Activated CD8-positive, alpha-beta memory T cell treated with anti-CD3 and anti-CD28 coated beads, Interleukin-2, amount 50 U/mL, for 24 hours (primary cell): ENCODE measurements at regions not wholly inside any gene's neighbourhood (a gene's known extent, or its start where the extent isn't known, plus 50 kb on each side); places are given as distances from the start of the nearest gene placed in this dataset.
"Not testable (repeated sequence)": the region's sequence is repeated elsewhere in the genome, so short reads cannot be mapped to it uniquely, and the experiment has no call there.

Experiments used
- DNase-seq: peaks from one replicate; pipeline ENCODE4 v3.0.0-alpha.2; 2020; ENCODE audit errors: extremely low read depth

DNA sequence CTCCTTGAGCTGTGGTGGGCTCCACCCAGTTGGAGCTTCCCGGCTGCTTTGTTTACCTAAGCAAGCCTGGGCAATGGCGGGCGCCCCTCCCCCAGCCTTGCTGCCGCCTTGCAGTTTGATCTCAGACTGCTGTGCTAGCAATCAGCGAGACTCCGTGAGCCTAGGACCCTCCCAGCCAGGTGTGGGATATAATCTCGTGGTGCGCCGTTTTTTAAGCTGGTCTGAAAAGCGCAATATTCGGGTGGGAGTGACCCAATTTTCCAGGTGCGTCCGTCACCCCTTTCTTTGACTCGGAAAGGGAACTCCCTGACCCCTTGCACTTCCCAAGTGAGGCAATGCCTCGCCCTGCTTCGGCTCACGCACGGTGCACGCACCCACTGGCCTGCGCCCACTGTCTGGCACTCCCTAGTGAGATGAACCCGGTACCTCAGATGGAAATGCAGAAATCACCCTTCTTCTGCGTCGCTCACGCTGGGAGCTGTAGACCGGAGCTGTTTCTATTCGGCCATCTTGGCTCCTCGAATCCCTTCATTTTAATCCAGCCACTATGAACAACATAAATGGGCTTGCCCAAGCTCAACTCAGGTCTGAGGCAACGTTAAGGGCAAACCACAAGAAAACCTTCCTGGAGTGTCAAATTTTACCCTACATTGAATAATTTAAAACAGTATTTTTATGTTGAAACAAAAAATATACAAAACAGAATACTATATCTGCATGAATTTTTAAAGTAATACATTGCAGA lies 112.4 kb upstream of the CCDC150 start:
- DNase-seq = not testable (repeated sequence)

DNA sequence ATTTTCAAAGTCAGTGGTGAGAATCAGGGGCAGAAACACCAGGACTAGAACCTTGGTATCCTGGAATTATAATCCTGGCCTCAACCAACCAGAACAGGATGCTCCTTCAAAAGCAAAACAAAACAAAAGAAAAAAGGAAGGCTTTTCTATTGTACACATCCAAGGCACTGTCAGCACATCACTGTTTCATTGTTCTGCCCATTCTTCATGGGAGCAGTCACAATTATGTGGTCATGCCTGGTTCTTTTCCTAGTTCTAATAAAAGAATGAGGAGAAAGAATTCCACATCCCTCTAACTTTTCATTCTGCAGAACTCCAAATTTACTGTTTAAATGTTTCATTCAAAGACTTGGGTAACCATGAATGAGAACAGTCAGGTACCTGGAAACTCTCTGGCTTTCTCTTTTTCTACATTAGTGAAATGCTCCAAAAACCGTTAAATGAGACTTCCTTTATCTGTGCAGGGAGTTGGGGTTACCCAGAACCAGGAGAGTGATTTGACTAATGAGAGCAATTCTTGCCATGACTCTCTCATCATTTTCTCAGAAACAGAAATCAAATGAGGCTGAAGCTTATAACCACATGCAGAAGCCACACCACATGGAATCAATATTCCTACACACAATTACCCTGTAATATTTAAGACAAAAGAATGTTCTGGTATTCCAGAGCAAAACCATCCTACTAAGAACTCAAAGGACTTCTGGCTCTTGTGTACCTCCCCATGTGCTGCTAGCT lies 110.9 kb upstream of the CCDC150 start:
- no peak for DNase-seq

DNA sequence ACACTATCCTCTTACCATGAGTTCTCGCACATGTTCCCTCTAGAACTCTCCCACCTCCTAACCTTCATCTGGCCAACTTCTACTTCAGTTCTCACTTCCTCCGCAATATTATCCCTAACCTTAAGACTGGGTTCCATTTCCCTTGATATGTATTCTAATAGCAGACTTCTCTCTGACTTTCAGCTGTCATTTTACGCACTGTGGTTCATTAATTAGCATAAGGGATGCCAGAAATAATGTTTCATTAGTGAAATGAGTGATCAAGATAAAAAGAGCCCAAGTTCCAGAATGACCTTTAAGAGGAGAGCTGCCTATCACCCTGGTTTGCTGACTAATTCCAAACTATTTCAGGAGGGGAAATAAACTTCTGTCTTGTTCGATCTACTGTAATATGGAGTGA lies 108.6 kb upstream of the CCDC150 start:
- no peak for DNase-seq

DNA sequence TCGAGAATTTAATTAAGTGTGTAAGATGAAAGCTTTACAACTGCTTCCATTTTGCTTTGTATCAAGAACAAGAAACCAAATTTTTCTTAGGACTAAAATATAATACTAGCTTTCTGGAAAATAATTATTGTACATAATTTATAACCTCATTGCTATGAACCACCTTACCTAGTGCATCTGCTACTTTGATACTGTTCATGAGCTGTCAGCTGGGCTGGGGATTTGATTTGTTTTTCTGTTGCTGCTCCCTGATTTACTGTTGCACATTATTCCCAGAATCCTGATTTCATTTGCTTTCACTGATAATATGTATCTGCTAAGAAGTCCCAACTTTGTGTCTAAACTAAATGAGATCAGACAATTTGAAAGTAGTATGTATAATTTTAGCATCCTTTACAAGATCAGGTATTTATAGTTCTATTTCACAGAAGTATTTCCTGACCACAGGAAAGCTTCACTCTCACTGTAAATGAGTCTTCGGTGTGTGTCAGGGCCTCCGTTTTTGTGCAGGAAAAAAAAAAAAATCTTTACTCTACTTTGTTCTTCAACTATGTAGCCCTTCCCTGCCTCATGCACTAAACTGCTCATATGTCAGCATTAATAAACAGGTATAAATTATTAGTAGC lies 105.6 kb upstream of the CCDC150 start:
- DNase-seq = no peak

DNA sequence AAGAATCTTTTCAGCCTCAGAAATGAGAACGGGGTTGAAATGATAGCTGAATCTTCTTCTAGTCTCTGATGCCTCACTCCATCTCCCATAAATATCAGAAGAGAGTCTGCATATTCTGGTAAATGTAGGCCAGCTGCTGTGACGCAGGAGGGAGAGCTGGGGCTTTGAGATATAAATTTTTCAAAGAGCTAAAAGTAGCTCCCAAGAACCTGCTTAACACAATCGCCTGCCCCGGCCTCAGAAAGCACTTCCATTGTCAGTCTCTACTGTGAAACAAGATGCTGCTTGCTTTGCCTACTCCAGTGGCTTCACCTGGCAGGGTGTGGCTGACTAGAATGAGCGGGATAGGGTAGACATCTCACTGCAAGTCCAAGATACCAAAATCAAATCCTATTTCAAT lies 105.0 kb upstream of the CCDC150 start:
- no peak for DNase-seq

DNA sequence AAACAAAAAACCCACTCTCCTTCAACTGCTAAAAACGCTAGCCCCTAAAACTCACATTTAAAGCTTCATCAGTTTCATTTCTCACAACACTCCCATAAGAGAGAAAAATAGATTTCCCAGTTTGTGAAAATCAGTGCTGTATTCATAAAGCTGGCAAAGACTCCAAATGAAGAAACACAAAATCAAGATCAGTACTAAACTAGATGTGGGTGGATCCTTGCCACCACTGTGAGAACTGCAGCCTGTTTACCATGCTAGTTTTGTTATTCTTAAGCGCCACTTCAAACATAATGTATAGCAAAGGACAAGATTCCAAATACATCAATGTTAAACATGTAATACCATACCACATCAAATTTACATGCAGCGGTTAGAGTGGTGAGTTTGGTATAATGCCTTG lies 104.5 kb upstream of the CCDC150 start:
- DNase-seq = no peak

DNA sequence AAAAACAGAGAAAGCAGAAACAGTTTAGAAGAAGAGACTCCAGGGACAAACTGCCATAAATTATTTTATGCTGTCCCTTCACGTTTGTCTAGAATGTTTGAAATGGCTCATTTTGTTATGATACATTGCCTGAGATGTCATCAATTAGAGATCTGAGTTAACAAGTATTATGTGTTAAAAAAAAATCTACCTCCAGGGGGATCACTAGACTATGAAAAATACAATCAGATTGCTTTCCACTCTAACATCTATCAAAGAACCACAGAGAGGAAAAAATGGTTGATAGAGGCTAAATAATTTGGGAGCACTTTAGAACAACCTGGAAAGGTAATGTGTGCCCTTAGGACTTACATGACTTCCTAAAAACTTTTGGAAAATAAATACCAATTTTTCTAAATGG lies 103.8 kb upstream of the CCDC150 start:
- DNase-seq = no peak

DNA sequence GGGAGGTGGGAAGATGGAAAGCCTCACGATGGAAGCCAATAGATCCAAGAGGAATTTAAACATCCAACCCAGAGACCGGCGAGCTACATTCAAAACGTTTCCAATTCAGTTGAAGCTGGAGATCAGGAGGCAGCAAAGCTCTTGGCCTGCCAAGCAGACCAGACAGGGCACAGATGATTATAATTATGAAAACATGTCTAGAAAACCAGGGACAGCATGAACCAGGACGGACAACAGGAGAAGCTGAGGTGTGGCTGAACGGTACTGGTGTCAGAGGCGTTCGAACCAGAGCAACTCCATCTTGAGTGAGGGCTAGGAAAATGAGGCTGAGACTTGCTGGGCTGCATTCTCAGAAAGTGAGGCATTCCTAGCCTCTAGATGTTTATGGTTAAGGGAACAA lies 102.2 kb upstream of the CCDC150 start:
- DNase-seq = no peak

DNA sequence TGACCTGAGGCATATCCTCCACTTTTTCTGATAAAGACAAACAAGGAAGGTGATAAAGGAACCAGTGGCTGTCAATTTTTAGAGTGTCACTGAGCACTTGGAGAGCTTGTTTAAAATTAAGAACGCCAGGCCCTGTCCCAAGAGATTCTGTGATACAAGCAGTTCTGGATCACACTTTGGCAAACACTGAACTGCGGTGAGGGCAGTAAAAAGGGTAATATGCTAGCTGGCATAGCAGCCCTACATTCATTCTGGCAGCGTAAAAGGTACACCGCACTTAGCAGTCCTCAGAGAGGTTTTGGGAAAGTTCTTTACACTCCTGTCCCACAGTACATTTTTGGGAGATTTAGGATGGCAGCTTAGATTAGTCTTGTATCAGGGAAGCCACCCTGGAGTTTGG lies 101.3 kb upstream of the CCDC150 start:
- DNase-seq = no peak

DNA sequence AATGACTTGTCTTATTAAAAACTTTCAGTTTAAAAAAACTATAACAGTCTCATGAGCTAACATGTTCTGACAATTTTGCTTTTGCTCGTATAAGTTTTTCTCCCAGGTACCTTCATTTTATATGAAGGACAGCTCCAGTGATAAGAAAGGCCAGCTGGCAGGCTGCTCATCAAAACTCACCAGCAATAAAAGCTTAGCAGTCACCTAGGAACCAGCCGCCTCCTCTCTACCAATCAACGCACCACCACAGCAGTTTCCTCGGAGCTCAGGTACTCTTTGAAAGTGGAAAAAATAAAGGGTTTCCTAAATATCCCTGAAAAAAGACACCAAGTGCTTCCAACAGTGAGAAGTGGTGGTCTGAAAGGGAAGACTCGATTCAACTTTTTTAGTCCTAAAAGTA lies 100.9 kb upstream of the CCDC150 start:
- no peak for DNase-seq

DNA sequence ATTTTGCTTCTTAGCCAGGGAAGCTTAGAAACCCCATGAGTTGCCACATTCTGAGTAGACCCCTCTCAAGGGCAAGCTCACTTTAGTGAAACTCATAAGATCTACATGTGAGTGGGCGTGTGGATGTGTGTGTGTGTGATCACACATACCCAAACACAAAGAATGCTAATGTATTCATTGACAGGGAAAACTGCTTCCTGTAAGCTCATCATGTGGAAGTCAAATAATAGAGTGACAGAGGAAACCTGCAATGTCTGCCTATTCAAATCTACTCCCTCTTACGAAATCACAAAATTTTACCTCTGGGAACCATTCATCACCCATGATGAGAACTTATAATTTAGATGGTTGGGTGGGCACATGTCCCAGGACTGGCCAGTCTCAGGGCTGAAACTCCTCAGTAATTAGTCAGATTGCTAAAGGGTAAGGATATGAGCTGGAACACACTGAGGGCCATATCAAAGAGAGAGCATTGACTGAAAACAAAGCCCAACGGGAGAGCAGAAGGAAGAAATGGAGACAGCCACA lies 94.5 kb upstream of the CCDC150 start:
- DNase-seq = no peak

DNA sequence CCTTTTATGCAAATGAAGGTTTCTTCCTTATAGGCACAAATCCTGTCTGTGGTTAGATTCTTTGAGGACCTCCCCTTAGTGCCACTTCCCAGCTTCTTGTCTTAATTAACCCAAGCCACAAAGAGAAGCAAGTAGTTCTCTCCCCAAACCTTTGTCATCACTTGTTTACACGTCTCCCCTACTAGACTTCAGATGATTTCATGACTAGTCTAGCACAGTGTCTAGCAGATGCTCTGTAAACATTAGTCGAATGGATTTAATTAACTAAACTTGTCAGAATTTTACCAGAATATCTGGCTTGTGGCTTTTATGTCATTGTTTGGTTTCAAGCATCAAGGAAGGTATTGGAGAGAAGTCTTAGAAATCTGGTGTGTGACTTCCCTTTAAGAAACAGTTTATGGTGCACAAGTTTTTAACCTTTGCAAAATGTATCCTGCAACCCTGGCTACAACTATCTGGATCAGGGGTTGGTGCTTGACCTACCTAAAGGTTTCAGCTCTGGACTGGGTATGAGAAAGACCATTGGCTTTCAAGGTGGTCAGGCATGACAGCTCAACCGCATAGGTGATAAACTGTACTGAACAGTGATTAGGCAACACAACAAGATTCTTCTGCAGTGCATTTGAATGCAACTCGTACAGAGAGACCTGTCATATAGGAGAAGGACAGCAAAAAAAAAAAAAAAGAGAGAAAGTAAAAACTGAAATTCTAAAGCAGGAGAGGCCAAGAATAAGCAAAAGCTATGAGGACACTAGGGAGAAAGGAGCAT lies 93.2 kb upstream of the CCDC150 start:
- DNase-seq = no peak

DNA sequence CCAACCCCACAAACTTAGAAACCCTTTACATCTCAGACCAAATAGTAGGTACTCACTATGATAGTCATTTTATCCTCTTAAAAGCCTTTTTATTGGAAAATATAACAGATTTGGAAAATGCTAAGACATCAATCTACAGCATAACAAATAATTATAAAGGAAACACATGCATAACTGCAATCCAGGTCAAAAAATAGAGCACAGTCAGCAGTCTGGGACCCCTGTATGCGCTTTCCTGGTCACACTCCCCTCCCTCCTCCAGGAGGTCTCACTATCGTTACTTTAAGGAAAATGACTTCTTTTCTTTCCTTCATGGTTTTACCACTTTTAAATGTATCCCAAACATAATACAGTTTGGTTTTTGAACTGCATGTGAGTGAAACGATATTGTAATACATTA lies 90.5 kb upstream of the CCDC150 start:
- no peak for DNase-seq

DNA sequence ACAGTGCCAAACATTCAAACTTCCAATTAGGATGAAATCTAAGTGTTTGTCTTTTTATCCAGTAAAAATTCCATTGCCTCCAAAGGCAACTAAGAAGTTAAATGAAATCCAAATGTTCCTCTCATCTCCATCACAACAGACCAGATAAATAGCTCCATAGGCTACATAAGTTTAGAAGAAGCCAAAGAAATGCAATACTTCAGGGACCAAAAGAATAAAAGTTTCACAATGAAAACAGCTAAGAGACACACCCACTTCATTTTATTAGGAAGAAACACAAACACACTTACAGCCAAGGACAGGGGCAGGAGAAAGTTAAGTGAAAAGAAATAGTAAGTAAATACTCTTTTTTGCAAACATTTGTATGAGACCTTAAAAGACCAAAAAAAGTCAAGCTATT lies 88.5 kb upstream of the CCDC150 start:
- no peak for DNase-seq

DNA sequence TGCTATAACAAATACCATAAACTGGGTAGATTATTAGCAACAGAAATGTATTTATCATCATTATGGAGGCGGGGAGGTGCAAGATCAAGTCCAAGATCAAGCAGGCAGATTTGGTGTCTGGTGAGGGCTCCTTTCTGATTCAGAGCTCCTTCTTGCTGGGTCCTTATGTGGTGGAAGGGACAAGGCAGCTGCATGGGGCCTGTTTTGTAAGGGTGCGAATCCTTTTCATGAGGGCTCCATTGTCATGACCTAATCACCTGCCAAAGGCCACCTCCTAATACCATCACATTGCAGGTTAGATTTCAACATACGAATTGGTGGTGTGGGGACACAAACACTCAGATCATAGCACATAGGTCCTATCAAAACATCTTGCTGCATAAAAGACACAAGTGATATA lies 84.4 kb upstream of the CCDC150 start:
- no peak for DNase-seq

DNA sequence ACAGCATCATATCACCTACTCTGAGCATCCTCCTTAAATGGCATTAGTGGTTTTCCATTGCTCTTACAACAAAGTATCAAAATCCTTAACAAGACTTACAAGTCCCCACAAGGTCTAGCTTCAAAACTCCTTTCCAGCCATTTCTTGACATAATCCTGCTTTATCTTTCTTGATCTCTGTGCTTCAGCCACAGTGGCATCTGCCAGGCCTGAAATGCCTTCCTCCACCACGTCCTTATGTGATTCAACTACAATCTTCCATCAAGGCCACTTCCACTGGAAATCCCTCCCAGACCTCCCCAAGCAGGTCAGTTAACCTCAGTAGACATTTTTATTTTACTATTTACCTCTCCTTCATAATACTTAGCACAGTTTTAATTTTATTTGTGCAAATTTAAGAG lies 83.8 kb upstream of the CCDC150 start:
- DNase-seq = no peak

DNA sequence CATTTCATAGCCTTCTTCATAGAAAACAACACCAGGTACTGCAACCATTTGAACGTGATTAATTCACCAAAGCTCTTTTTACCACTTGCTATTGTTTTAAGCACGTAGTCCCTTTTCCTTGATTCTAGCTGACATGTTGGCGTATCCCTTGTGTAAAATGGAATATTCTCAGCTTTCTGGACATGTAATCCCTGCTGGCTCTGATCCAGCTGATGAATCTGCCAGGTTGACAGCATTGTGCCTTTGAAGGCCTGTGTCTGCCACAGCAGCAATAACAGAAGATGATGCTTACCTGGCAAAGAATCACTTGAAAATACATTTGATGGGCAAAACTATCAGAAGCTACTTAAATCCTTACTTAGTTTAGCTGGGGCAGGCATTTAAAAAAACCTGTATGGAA lies 81.0 kb upstream of the CCDC150 start:
- DNase-seq = no peak

DNA sequence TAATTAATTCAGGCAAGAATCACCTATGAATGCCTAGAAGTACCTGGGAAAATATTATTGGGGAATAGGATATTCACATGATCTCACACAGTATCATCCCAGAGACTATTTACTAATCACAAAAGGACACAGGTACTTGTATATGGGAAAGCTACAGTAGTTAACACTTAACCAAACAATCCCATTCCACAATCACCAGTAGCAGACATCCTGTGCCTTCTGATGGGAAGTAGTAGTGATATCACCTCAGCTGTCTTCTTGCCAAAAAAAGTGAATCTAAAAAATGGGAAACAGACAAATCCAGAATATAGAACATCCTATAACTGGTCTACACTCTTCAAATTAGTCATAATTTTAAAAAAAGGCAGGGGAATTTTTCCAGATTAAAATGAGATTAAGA lies 75.6 kb upstream of the CCDC150 start:
- no peak for DNase-seq

DNA sequence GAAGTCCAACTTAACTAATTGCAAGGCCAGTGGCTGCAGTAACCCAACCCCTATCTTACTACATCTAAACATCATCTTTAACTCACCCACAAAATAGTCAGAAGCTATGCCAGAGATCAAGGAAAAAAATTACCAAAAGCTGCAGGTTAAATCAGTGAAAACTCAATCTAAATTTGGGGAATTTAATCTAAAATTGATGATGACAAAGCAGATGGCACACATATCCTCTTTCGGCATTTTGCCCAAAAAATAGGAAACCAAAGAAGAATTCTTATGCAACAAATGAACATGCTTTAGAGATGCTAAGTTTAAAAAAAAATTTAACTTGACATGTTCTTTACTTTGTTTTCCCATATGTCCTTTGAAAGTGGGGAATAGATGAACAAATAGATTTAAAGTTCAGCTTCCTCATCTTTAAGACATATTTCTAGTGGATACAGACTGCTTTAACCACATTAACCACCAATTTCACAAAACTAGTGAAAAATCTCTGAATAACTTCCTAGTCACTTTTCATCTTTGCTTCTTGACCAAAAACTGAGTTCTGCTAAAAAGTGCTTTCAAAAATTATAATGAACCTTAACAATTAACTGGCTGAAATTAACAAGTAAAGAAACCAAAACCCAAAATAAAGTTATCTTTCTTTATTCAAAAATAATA lies 74.3 kb upstream of the CCDC150 start:
- no peak for DNase-seq

DNA sequence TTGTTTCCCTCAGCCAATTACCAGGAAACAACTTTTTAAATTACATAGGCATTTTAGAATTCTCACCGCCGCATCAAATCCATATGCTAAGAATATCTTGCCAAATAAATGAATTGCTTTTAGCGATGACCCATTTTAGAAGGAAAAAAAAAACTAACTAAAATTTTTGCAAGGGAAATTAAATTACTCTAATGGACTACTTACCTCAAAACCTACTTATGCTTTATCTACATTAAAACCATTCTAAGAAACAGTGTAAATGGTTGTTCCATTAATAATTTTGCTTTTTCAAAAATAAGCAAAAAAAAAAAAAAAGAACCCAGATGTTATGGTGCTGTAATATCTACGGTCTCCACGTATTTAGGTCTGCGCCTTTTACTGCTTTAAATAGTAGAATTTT lies 73.5 kb upstream of the CCDC150 start:
- no peak for DNase-seq

DNA sequence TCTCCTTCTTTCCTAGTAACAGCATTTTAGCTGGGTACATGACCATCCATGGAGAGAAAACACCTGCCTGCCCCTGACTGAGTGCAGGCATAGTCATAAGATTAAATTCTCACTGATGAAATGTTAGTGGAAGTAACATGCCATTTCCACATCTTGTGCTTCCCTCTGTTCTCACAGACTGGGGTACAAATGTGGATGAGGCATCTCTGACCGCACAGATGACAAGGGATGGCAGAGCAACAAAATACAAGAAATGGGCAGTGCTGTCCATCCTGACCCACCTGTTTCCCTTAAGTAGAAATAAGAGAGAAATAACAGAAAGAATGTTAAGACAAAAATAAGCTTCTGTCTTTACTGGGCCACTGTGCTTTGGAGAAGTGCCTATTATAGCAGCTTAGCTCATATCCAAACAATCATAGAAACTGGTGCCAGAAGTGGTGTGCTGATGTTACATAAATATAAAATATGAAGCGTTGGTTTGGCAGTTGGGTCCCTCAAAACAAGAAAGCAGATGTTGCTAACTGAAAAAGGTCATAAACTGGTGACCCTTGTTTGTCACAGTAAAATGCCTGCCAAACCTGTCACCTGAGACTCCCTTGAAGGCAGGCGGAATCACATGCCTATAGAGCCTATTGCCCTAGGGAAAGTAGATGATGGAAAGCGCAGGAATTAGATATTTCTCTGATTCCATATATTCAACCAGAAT lies 72.4 kb upstream of the CCDC150 start:
- DNase-seq = no peak
